Left ventricle myocardium inferior (tissue), 1 donor: ENCODE measurements at regions not wholly inside any gene's neighbourhood (a gene's known extent, or its start where the extent isn't known, plus 50 kb on each side); places are given as distances from the start of the nearest gene placed in this dataset.
A peak's percentile ranks its signal among the peaks of the same experiment; 100 is the strongest.

Experiments
- DNase-seq: peaks from one replicate; pipeline ENCODE4 v3.0.0-alpha.2; 2020
- H3K27ac ChIP-seq: fragments of 200-600 bp; replicated peaks from 2 replicates; pipeline ENCODE4 v1.8.0; 2021
- H3K27me3 ChIP-seq: fragments of 200-600 bp; 2 replicates; pipeline ENCODE4 v1.8.0; 2021; ENCODE audit warnings: low read depth
- H3K36me3 ChIP-seq: fragments of 200-600 bp; 2 replicates; pipeline ENCODE4 v1.8.0; 2021
- H3K4me1 ChIP-seq: fragments of 200-600 bp; 2 replicates; pipeline ENCODE4 v1.8.0; 2021
- H3K4me3 ChIP-seq: fragments of 200-600 bp; 2 replicates; pipeline ENCODE4 v1.8.0; 2021; ENCODE audit warnings: mild to moderate bottlenecking, moderate library complexity
- H3K9me3 ChIP-seq: fragments of 200-600 bp; replicated peaks from 2 replicates; pipeline ENCODE4 v1.8.0; 2021
- intact Hi-C: fragments of 100-400 bp; cut with micrococcal nuclease; formaldehyde crosslinking; loops from one replicate; pipeline ENCODE4 v1.11.0; 2022
- TF ChIP-seq, protein P1 (sequence below): fragments of 200-600 bp; IDR thresholded peaks from 2 replicates; pipeline ENCODE4 v1.8.0; 2021; ENCODE audit warnings: antibody characterized with exemption, mild to moderate bottlenecking, borderline replicate concordance
- donor health status: DM: no; HTN: yes; CAD: no; lungs with severe emphysema.

GRCh38 chr6:92196325-92196724 lies 1223.0 kb downstream of the EPHA7 start:
- intact Hi-C loops = no loop called here
- Histone ChIP-seq H3K4me1 (no peaks in the 10 kb centered on the region), H3K27me3 (no peaks in the 10 kb centered on the region), H3K27ac (no peak overlapping the region), H3K4me3 (no peak overlapping the region), H3K36me3 (no peaks in the 10 kb centered on the region), H3K9me3 (peaks cover 9% of the 10 kb centered on the region)
- DNase-seq = no peak
- TF ChIP-seq, protein P1, sequence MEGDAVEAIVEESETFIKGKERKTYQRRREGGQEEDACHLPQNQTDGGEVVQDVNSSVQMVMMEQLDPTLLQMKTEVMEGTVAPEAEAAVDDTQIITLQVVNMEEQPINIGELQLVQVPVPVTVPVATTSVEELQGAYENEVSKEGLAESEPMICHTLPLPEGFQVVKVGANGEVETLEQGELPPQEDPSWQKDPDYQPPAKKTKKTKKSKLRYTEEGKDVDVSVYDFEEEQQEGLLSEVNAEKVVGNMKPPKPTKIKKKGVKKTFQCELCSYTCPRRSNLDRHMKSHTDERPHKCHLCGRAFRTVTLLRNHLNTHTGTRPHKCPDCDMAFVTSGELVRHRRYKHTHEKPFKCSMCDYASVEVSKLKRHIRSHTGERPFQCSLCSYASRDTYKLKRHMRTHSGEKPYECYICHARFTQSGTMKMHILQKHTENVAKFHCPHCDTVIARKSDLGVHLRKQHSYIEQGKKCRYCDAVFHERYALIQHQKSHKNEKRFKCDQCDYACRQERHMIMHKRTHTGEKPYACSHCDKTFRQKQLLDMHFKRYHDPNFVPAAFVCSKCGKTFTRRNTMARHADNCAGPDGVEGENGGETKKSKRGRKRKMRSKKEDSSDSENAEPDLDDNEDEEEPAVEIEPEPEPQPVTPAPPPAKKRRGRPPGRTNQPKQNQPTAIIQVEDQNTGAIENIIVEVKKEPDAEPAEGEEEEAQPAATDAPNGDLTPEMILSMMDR = no peak

- DNase-seq = no peak
- TF ChIP-seq, protein P1 = no peak
- Histone ChIP-seq H3K36me3 (no peaks in the 10 kb centered on the region), H3K27me3 (no peaks in the 10 kb centered on the region), H3K4me3 (no peak overlapping the region), H3K27ac (no peak overlapping the region), H3K4me1 (no peaks in the 10 kb centered on the region), H3K9me3 (peaks cover 9% of the 10 kb centered on the region)
- intact Hi-C loops = no loop called here
Observed at GRCh38 chr6:92195796-92196195, 1223.6 kb downstream of the EPHA7 start.

DNA sequence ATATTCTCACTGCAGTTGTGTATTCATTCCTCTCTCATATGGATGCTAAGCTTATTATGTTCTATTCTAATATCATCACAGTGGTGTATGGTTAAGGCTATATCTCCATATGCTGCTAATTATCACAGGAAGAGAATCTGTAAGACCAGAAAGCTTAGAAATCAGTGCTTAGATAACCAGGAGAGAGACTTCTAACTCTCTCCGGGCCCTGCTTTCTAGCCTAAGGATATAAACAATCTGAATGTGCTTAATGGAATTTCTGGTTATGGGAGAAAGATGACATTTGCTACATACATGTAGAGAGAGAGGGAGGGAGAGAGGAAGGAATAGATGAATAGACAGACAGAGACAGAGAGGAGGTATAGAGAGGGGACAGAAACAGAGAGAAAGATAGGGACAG lies 1231.3 kb downstream of the EPHA7 start:
- intact Hi-C loops = no loop called here
- Histone ChIP-seq H3K27ac (no peak overlapping the region), H3K4me1 (no peaks in the 10 kb centered on the region), H3K4me3 (no peak overlapping the region), H3K9me3 (no peaks in the 10 kb centered on the region), H3K36me3 (no peaks in the 10 kb centered on the region), H3K27me3 (no peaks in the 10 kb centered on the region)
- TF ChIP-seq, protein P1 = no peak
- no peak for DNase-seq

DNA sequence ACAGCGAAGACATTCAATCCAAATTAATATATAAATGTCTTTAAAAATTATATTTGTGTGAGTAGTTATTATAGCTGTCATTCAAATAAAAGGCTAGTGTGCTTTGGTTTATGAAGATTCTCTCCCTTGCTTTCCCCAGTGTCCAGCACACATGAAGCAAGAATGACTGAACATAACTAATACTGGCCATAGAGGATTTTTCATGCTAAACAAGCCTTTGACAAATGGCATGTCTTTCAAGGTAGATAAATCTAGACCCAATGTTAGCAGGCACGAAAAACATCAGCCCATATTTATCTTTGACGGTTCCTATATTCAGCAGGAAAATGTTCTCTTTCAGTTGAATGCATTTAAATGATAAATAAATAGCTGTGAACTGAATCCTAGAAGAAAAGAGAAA lies 1234.4 kb downstream of the EPHA7 start:
- TF ChIP-seq, protein P1 = no peak
- no peaks in the 10 kb centered on the region for H3K9me3 ChIP-seq
- H3K36me3 ChIP-seq = no peaks in the 10 kb centered on the region
- H3K4me3 ChIP-seq = no peak overlapping the region
- no peaks in the 10 kb centered on the region for H3K27me3 ChIP-seq
- no peak for DNase-seq
- no peak overlapping the region for H3K27ac ChIP-seq
- intact Hi-C loops = no loop called here
- no peaks in the 10 kb centered on the region for H3K4me1 ChIP-seq

- Histone ChIP-seq H3K4me3 (peak overlapping the region; percentile 21), H3K27ac (no peak overlapping the region), H3K27me3 (no peaks in the 10 kb centered on the region), H3K36me3 (no peaks in the 10 kb centered on the region), H3K9me3 (no peaks in the 10 kb centered on the region), H3K4me1 (no peaks in the 10 kb centered on the region)
- intact Hi-C loops = no loop called here
- no peak for DNase-seq
- TF ChIP-seq, protein P1 = no peak
Observed at GRCh38 chr6:92181347-92181746, 1238.0 kb downstream of the EPHA7 start.

- no peak overlapping the region for H3K27ac ChIP-seq
- H3K4me1 ChIP-seq = no peaks in the 10 kb centered on the region
- H3K36me3 ChIP-seq = no peaks in the 10 kb centered on the region
- H3K27me3 ChIP-seq = no peaks in the 10 kb centered on the region
- H3K4me3 ChIP-seq = peak overlapping the region; percentile 21
- TF ChIP-seq, protein P1 = no peak
- no peaks in the 10 kb centered on the region for H3K9me3 ChIP-seq
- intact Hi-C loops = no loop called here
- no peak for DNase-seq
Observed at GRCh38 chr6:92180090-92180489, 1239.3 kb downstream of the EPHA7 start.
